Endothelial cell of umbilical vein (primary cell): ENCODE measurements at regions not wholly inside any gene's neighbourhood (a gene's known extent, or its start where the extent isn't known, plus 50 kb on each side); places are given as distances from the start of the nearest gene placed in this dataset.

Experiments
- BruUV-seq: library from RNA; stranded (reverse); fragments of 400-500 nt; replicated peaks from 2 replicates; lab custom pipeline; 2021; lab: Mats Ljungman, UMichigan
- CTCF ChIA-PET: fragments of 300-600, 350-600 bp; sonication (Branson Sonifier 250); formaldehyde crosslinking; loops from one replicate; lab custom pipeline; 2021; ENCODE audit warnings: antibody characterized with exemption, inconsistent platforms; lab: Charles Lee
- POLR2A ChIA-PET: fragments of 300-600, 350-600 bp; sonication (Branson Sonifier 250); formaldehyde crosslinking; loops from one replicate; lab custom pipeline; 2021; ENCODE audit warnings: antibody characterized with exemption, inconsistent platforms; lab: Charles Lee
- DNase-seq: peaks from one replicate; pipeline ENCODE4 v3.0.0-alpha.2; 2011; ENCODE audit warnings: low read depth, low spot score
- FAIRE-seq: peaks from 2 replicates; lab custom pipeline; 2011; peaks lifted over from hg19 to GRCh38; lab: Jason Lieb, UNC
- H2AFZ ChIP-seq: 2 replicates; pipeline ENCODE4 v1.6.0; 2012; ENCODE audit warnings: low read depth, low read length, control low read depth, inconsistent platforms
- H3K27ac ChIP-seq: 2 replicates; pipeline ENCODE4 v1.5.1; 2011; ENCODE audit warnings: low read depth, mild to moderate bottlenecking, control low read depth, low read length, moderate library complexity; ENCODE audit not compliant: insufficient read depth
- H3K27me3 ChIP-seq, 2 experiments: 2 replicates each; pipeline versions ENCODE4 v1.6.0 to v1.6.1; 2011; ENCODE audit warnings: low read length in 2 of 2, mixed read lengths in 1 of 2; ENCODE audit not compliant: control insufficient read depth in 2 of 2, insufficient read depth in 2 of 2
- H3K36me3 ChIP-seq, 2 experiments: 2 replicates in 1 of 2; 3 replicates in 1 of 2; pipeline ENCODE4 v1.5.1; 2011; ENCODE audit warnings: low read length in 2 of 2, mild to moderate bottlenecking in 1 of 2, moderate library complexity in 1 of 2; ENCODE audit not compliant: control insufficient read depth in 2 of 2, insufficient read depth in 2 of 2; ENCODE audit errors: extremely low read depth in 1 of 2
- H3K4me1 ChIP-seq: 3 replicates; pipeline ENCODE4 v1.5.1; 2011; ENCODE audit warnings: mild to moderate bottlenecking, low read length; ENCODE audit not compliant: control insufficient read depth, insufficient read depth; ENCODE audit errors: extremely low read depth
- H3K4me2 ChIP-seq: 2 replicates; pipeline ENCODE4 v1.6.1; 2011; ENCODE audit warnings: low read length, control low read depth, mixed read lengths; ENCODE audit not compliant: insufficient read depth
- H3K4me3 ChIP-seq, 3 experiments: fragments of 200-600 bp in 1 of 3; sonication (generic), shearing (Covaris generic) in 1 of 3; replicated peaks in 1 of 3; 2 replicates each; pipeline ENCODE4 v1.5.1; 2011 to 2016; ENCODE audit warnings: control low read depth in 3 of 3, low read length in 3 of 3, mild to moderate bottlenecking in 2 of 3, inconsistent platforms in 1 of 3, low read depth in 1 of 3, moderate library complexity in 1 of 3; ENCODE audit not compliant: insufficient read depth in 1 of 3
- H3K79me2 ChIP-seq: 2 replicates; pipeline ENCODE4 v1.6.0; 2012; ENCODE audit warnings: low read length, inconsistent platforms; ENCODE audit not compliant: control insufficient read depth, insufficient read depth
- H3K9ac ChIP-seq: replicated peaks from 2 replicates; pipeline ENCODE3; 2011; ENCODE audit warnings: low read length, control low read depth; ENCODE audit not compliant: insufficient read depth; ENCODE audit errors: extremely low read depth
- H3K9me1 ChIP-seq: replicated peaks from 3 replicates; pipeline ENCODE4 v1.6.0; 2011; ENCODE audit warnings: mild to moderate bottlenecking, low read length; ENCODE audit not compliant: control insufficient read depth, insufficient read depth; ENCODE audit errors: extremely low read depth
- H3K9me3 ChIP-seq: replicated peaks from 2 replicates; pipeline ENCODE4 v1.5.1; 2012; ENCODE audit warnings: low read length, inconsistent platforms; ENCODE audit not compliant: control insufficient read depth, insufficient read depth
- H4K20me1 ChIP-seq: replicated peaks from 2 replicates; pipeline ENCODE3; 2011; ENCODE audit warnings: mild to moderate bottlenecking, low read length; ENCODE audit not compliant: control insufficient read depth, insufficient read depth; ENCODE audit errors: extremely low read depth
- CTCF ChIP-seq, 2 donors: IDR thresholded peaks; 1 replicate in 1 of 2; 2 replicates in 1 of 2; pipeline ENCODE4 v1.5.1; 2011; ENCODE audit warnings: low read length in 2 of 2, mild to moderate bottlenecking in 2 of 2, moderate library complexity in 2 of 2, control low read depth in 1 of 2, inconsistent platforms in 1 of 2, low read depth in 1 of 2; ENCODE audit not compliant: insufficient read depth in 1 of 2; ENCODE audit errors: extremely low read depth in 1 of 2
- EZH2 ChIP-seq: IDR thresholded peaks from 2 replicates; pipeline ENCODE4 v1.6.1; 2012; ENCODE audit warnings: borderline replicate concordance, low read depth, mild to moderate bottlenecking, moderate library complexity, low read length, inconsistent platforms; ENCODE audit not compliant: severe bottlenecking
- FOS ChIP-seq: IDR thresholded peaks from 2 replicates; pipeline ENCODE4 v1.6.1; 2011; ENCODE audit warnings: mild to moderate bottlenecking, low read length, moderate library complexity, borderline replicate concordance; ENCODE audit not compliant: insufficient read depth
- GATA2 ChIP-seq: IDR thresholded peaks from 2 replicates; pipeline ENCODE4 v1.7.0; 2011; ENCODE audit warnings: low read depth, mild to moderate bottlenecking, moderate library complexity, mixed read lengths, low read length; ENCODE audit not compliant: insufficient read length, insufficient read depth
- JUN ChIP-seq: IDR thresholded peaks from 2 replicates; pipeline ENCODE4 v1.6.1; 2011; ENCODE audit warnings: borderline replicate concordance, low read depth; ENCODE audit not compliant: insufficient read length, insufficient read depth
- MAX ChIP-seq: IDR thresholded peaks from 2 replicates; pipeline ENCODE4 v1.6.1; 2011; ENCODE audit not compliant: insufficient read depth, insufficient read length
- MYC ChIP-seq: IDR thresholded peaks from one replicate; pipeline ENCODE4 v1.6.1; 2011; ENCODE audit warnings: mild to moderate bottlenecking, low read depth, low read length
- POLR2A ChIP-seq: IDR thresholded peaks from 2 replicates; pipeline ENCODE4 v1.6.1; 2012; ENCODE audit warnings: low read depth, mild to moderate bottlenecking, control low read depth, low read length
- POLR2AphosphoS5 ChIP-seq: IDR thresholded peaks from 2 replicates; pipeline ENCODE4 v1.6.1; 2012; ENCODE audit warnings: low read depth, mild to moderate bottlenecking, control low read depth, low read length, moderate library complexity; ENCODE audit not compliant: insufficient read depth
- dilution Hi-C: fragments of 300-500 bp; cut with MboI; formaldehyde crosslinking; loops from one replicate; pipeline ENCODE4 v1.15.0; 2019; ENCODE audit warnings: low sequenced_read_pairs; ENCODE audit not compliant: extremely low pct_ligation_motif_present
- intact Hi-C: fragments of 100-400 bp; cut with micrococcal nuclease; formaldehyde crosslinking; loops from one replicate; pipeline ENCODE4 v1.10.0; 2022

GRCh38 chrX:113929004-113929403 lies 654.9 kb upstream of the HTR2C start:
- no peaks in the 10 kb centered on the region for H3K4me1 ChIP-seq
- FAIRE-seq (peak; percentile 63), DNase-seq (peak; percentile 14)
- dilution Hi-C loops (no loop called here), intact Hi-C loops (loop anchor here (5.0 kb wide), 3 partner anchors 683 to 1028 kb away; no protein-coding TSS in a partner anchor)
- no peaks in the 10 kb centered on the region for H4K20me1 ChIP-seq
- BruUV-seq: no TSS peak
- no peaks in the 10 kb centered on the region for H3K36me3 ChIP-seq
- ChIA-PET POLR2A (no interaction called here), CTCF (interaction anchor here (1.9 kb wide), 1 partner anchor 1031 kb away, joined by 5 read pairs; no protein-coding TSS in a partner anchor)
- H3K79me2 ChIP-seq: no peaks in the 10 kb centered on the region
- H3K4me3 ChIP-seq: no peak overlapping the region
- H3K27me3 ChIP-seq: no peaks in the 10 kb centered on the region
- H3K27ac ChIP-seq: no peak overlapping the region
- no peak overlapping the region for H2AFZ ChIP-seq
- no peak overlapping the region for H3K9ac ChIP-seq
- H3K9me1 ChIP-seq: no peaks in the 10 kb centered on the region
- H3K4me2 ChIP-seq: no peak overlapping the region
- no peaks in the 10 kb centered on the region for H3K9me3 ChIP-seq
- TF ChIP-seq JUN (no peak), CTCF (IDR thresholded peaks at IDR 0.05; ENCODE audit: extremely low read depth in 1 of 2, insufficient read depth in 1 of 2, low read depth in 1 of 2, low read length in 2 of 2) (peak; percentile 35 to 38)

GRCh38 chrX:113920661-113921060 lies 663.2 kb upstream of the HTR2C start:
- Histone ChIP-seq H3K79me2 (no peaks in the 10 kb centered on the region), H3K9me1 (no peaks in the 10 kb centered on the region), H3K4me1 (no peaks in the 10 kb centered on the region), H3K4me2 (no peak overlapping the region), H2AFZ (no peak overlapping the region), H3K4me3 (no peak overlapping the region), H3K27me3 (no peaks in the 10 kb centered on the region), H3K9ac (no peak overlapping the region), H4K20me1 (no peaks in the 10 kb centered on the region), H3K9me3 (no peaks in the 10 kb centered on the region), H3K27ac (no peak overlapping the region), H3K36me3 (no peaks in the 10 kb centered on the region)
- CTCF ChIA-PET: no interaction called here
- intact Hi-C loops: no loop called here
- BruUV-seq: no TSS peak
- DNase-seq (no peak), FAIRE-seq (no peak)
- TF ChIP-seq EZH2 (no peak), CTCF (IDR thresholded peaks at IDR 0.05; ENCODE audit: extremely low read depth in 1 of 2, insufficient read depth in 1 of 2, low read depth in 1 of 2, low read length in 2 of 2) (no peak), FOS (no peak), MAX (no peak), POLR2AphosphoS5 (no peak), JUN (no peak), POLR2A (no peak), MYC (no peak), GATA2 (no peak)
- dilution Hi-C loops: no loop called here
- POLR2A ChIA-PET: no interaction called here
